H1 (cell line): ENCODE measurements at regions not wholly inside any gene's neighbourhood (a gene's known extent, or its start where the extent isn't known, plus 50 kb on each side); places are given as distances from the start of the nearest gene placed in this dataset.

Experiments used
- CTCF ChIP-seq, 3 experiments: IDR thresholded peaks; 1 replicate in 2 of 3; 2 replicates in 1 of 3; pipeline versions ENCODE4 v1.5.1 to v1.6.1; 2011; ENCODE audit warnings: low read length in 3 of 3, mild to moderate bottlenecking in 3 of 3, inconsistent platforms in 2 of 3, low read depth in 1 of 3, moderate library complexity in 1 of 3; ENCODE audit not compliant: insufficient read depth in 1 of 3; ENCODE audit errors: control extremely low read depth in 1 of 3
- EP300 ChIP-seq, 2 experiments: IDR thresholded peaks; 1 replicate in 1 of 2; 2 replicates in 1 of 2; pipeline ENCODE4 v1.6.1; 2011 to 2012; ENCODE audit warnings: low read depth in 2 of 2, low read length in 2 of 2, mild to moderate bottlenecking in 2 of 2, borderline replicate concordance in 1 of 2, inconsistent platforms in 1 of 2, moderate library complexity in 1 of 2
- MAX ChIP-seq: IDR thresholded peaks from 2 replicates; pipeline ENCODE4 v1.6.1; 2012; ENCODE audit warnings: inconsistent platforms
- POLR2A ChIP-seq, 2 experiments: IDR thresholded peaks; 1 replicate in 1 of 2; 2 replicates in 1 of 2; pipeline ENCODE4 v1.6.1; 2011; ENCODE audit warnings: low read depth in 2 of 2, low read length in 2 of 2, mild to moderate bottlenecking in 2 of 2; ENCODE audit errors: control extremely low read depth in 1 of 2
- POLR2AphosphoS5 ChIP-seq: IDR thresholded peaks from 2 replicates; pipeline ENCODE4 v1.6.1; 2011; ENCODE audit warnings: low read depth, low read length

- no peak for TF ChIP-seq MAX
- peak in 1 of 3 experiments; percentile 29; a peak in 1 of 4 replicates for TF ChIP-seq CTCF (IDR thresholded peaks at IDR 0.05; ENCODE audit: control extremely low read depth in 1 of 3, insufficient read depth in 1 of 3, low read depth in 1 of 3, low read length in 3 of 3)
- TF ChIP-seq EP300 (IDR thresholded peaks at IDR 0.05; ENCODE audit: borderline replicate concordance in 1 of 2, low read depth in 2 of 2, low read length in 2 of 2), result no peak
- no peak for TF ChIP-seq POLR2A (IDR thresholded peaks at IDR 0.05; ENCODE audit: control extremely low read depth in 1 of 2, low read depth in 2 of 2, low read length in 2 of 2)
- no peak for TF ChIP-seq POLR2AphosphoS5
These were observed 915.7 kb downstream of the EFNA5 start for GRCh38 chr5:106755066-106755465.
